ENCODE measurements at regions not wholly inside any gene's neighbourhood (a gene's known extent, or its start where the extent isn't known, plus 50 kb on each side); places are given as distances from the start of the nearest gene placed in this dataset.

- TF ChIP-seq CTCF (IDR thresholded peaks at IDR 0.05) (no peak), POLR2A (IDR thresholded peaks at IDR 0.05) (no peak)
Observed at GRCh38 chr13:47757466-47758080, 243.5 kb downstream of the SUCLA2 start.

Data from heart left ventricle (tissue), 13 donors.